ENCODE measurements at regions not wholly inside any gene's neighbourhood (a gene's known extent, or its start where the extent isn't known, plus 50 kb on each side); places are given as distances from the start of the nearest gene placed in this dataset.
"Not testable (repeated sequence)": the region's sequence is repeated elsewhere in the genome, so short reads cannot be mapped to it uniquely, and the experiment has no call there.

DNA sequence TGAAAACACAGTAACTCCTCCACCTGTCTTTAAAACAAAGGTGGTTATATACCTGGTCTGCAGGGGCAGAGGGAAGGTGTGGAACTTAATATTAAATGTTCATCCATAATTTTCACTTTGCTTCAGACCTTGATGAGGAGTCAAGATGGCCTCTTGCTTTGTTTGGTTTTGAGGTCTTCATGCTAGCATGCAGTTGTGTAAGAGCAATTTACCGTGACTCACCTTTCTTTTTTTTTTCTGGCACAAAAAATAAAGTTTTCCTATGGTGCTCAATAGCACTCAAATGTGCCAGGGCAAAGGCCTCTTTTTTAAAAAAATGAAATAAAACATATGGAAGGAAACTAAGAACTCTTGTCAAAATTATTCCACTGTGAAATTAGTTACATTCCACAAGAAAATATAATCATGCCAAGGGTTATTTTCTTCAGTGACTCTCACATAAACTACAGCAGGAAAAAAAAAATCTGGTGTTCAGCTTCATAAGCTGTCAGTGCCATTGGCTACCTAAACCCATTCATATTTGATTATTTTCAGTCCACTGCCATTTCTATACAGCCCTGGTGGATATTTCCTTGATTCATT is 128.2 kb downstream of the SLC7A11 start:
- no peak for DNase-seq

DNA sequence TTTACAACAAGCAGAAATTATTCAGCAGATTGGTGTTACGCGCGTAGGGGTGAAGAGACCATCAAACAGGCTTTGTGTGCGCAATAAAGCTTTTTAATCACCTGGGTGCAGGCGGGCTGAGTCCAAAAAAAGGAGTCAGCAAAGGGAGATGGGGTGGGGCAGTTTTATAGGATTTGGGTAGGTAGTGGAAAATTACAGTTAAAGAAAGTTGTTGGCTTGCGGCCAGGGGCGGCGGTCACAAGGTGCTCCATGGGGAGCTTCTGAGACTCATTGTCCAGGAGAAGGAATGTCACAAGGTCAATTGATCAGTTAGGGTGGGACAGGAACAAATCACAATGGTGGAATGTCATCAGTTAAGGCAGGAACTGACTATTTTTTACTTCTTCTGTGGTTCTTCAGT is 129.3 kb downstream of the SLC7A11 start:
- DNase-seq = not testable (repeated sequence)

DNA sequence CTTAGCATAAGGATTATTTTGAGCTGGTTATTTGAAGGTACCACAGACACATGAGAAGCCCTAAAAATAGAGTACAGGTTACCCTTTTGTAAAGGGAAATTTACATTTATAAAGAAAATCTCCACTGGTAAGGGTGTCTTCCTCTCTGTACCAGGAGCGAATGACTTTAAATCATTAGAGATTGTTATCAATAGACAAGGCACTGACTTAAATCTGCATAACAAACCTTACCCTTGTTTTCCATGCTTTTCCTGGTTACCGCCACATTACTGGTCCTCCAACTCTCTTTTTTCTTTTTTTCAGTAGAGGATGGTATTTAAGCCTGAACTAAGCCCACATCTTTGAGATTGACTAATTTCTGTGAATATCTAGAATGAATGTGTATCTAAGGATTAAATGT is 129.8 kb downstream of the SLC7A11 start:
- DNase-seq = no peak

DNA sequence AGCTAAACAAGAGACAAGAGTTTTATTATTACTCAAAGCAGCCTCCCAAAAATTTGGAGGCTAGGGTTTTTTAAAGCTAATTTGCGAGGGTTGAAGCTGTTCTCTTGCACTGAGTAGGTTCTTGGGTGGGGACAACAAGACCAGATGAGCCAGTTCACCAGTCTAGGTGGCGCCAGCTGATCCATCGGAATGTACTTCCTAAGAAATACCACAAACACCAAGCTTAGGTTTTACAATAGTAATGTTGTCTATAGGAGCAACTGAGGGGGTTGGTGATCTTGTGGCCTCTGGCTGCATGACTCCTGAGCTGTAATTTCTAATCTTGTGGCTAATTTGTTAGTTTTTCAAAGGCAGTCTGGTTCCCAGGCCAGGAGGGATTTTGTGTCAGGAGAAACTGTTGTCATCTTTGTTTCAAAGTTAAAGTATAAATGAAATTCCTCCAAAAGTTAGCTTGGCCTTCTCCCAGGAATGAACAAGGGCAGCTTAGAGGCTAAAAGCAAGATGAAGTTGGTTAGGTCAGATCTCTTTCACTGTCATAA is 130.6 kb downstream of the SLC7A11 start:
- no peak for DNase-seq

DNA sequence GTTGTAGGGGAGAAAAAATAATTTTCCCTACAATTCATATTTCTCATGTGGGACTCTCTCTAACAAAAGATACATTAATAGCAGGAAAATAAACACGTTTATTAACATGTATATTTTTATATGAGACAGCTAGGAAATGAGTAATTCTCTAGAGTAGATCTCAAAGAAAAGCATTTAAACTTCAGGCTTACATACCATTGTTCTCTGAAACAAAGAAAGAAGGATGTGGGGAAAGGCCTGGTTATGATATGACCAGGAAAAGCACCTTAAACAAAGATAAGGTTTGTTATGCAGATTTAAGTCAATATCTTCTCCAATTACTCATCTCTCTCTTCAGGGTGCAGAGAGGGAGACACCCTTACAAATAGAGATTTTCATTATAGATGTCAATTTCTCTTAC is 131.3 kb downstream of the SLC7A11 start:
- no peak for DNase-seq

DNA sequence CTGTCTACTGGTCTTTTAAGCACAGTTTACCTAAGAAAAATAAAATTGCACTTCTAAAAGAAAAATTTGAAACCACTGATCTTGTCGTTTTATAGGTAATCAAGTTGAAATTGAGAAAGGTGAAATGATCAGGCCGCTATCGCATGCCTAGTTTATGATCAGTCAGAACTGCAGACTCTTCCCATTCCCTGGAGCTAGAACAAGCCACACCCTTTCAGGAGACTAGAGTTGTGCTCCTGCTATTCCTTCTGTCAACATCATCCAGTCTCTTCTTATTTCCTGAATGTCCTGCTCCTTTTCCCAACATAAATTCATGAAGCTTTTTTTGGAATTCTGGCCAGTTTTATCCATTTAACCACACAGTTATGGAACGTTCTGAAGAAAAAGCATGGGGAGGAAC is 135.1 kb downstream of the SLC7A11 start:
- no peak for DNase-seq

DNA sequence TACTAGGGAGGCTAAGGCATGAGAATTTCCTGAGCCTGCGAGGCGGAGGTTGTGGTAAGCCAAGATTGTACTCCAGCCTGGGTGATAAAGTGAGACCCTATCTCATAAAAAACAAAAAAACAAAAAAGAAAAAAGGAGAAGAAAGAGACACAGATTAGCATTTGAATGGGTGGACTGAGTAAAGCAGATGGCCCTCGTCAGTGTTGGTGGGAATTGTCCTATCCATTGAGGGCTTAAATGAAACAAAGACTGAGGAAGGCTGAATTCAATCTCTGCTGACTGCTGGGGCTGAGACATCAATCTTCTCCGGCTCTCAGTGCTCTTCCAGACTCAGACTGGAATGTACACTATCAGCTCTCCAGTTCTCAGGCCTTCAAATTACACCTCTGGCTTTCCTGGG is 136.8 kb downstream of the SLC7A11 start:
- no peak for DNase-seq

DNA sequence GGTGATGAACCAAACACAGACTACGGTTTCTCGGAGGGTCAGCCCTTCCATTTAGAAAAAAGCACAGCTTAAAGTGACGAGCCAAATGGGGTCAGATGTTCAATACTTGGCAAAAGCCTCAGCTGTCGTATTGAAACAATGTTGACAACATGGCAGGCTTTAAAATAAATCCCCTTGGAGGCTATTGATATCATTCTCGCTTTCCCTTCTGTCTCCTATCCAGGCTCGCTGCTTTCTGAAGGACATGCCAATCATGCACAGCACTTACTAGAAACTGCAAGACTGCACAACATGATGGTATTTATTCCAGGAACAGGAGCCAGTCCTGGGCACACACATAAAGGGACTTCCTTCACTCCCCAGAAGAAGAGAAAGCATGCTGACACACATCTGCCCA is 137.9 kb downstream of the SLC7A11 start:
- no peak for DNase-seq

DNA sequence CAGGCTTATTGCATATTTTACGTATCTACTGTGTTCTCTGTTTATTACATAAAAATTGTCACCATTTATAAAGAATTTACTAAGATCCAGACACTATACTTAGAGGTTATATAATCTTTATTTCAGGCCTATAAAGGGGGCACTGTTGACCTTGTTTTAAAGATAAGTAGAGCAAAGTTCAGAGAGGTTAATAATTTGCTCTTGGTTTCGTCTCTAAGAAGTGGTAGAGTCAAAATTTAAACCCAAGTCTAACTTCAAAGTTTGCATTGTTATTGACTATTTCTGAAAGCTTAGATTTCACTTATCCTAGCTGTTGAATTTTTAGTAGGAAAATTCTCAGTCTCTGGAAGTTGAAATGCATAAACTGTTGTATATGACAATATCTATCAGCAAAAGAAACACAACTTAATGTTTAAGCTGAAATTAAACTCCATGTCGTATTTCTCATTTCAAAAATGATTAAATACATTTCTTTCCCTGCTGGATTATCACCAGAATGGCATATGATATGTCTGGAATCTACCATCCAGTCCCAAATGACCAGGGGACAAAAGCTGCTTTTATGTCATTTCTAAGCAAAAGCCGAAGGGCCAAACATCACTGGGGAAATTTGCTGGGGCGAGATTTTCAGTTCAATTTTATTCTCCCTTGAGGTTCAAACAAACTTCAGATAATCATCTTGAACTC is 138.4 kb downstream of the SLC7A11 start:
- no peak for DNase-seq

DNA sequence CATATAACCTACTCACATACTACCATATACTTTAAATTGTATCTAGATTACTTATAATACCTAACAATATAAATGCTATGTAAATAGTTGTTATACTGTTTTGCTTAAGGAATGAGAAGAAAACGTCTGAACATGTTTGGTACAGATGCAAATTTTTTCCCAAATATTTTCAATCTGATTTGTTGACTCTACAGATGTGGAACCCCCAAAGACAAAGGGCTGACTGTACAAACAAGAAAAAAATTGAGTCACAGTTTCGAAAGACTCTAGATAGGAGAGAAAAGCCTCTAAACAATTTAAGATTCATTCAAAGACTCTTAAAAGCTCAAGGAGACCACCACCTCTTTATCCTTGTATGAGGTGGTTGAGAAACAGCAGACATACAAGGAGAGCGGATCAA is 142.8 kb downstream of the SLC7A11 start:
- DNase-seq = no peak

DNA sequence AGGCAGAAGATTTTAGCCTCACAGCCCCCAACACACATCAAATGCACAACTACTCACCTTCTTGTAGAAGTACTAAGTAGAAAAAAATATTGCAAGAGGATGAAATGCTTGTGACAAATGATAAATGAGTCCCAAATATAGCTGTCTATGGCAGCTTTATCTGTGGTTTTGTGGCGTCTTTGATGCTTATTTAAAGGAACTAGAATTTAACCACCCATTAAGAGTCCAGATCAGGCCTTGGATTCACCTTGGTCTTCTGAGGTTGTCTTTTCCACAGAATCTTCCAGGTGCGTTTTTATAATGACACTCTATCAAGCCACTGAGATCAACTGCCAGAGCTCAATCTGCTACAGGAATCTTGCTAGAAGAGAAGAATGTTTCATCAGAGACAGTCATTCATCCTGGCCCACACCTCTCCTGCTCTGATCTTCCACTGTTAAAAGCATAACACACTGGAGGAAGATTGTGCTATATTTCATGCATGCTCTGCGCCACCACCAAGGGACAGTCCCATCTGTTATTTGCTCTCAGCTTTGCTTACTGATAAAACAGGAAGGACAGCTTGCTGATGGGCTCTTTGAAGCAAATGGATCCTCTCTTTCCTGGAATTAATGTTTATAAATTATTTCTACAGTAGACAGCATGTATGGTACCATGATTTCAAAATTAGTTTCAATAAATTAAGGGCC is 144.1 kb downstream of the SLC7A11 start:
- no peak for DNase-seq

DNA sequence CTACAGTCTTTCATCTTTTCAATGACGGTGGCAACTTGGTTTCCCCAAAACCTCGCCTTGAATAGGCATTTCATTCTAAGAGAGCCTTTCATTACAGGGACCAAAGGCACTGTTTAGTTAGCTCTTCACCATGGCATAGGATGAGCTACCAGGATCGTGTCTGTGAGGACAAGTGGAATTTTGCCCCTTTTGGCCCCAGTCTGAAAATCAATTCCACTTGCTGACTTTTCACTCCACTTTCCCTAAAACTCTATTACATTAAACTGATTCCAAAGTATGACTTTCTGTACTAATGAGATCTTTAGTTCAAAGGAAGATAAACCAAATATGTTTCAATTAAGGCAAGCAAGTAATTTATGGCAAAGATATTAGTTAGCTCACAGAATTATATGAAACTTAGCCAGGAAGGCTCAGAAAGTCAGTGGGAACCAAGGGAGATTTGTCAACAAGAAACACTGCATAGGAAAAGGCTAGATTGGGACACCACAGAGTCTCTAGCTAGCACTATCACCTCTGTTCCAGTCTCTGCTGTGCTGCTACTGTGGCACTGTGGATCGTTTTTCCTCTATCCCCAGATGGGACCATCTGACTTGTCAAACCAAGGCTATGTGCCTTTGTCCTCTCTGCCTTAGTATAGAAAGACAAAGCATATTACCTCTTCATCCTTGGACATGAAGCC is 145.6 kb downstream of the SLC7A11 start:
- no peak for DNase-seq

DNA sequence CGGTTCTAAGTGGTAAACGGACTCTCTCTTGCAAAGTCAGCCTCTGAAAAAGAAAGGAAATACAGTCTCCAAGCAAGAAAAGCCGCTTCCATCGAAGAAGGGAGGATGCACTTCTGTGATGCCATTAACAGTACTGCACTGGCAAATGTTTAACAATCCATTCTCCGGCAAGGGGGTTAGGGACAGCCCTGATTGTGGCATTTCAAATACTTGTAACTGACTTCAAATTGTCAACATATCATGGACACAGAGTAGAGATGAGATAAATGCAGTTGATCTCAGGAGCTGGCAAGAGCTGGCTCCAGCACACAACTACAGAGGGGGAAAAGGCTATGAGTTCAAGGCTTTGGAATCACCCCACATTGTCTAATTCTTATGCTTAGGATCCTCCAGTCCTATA is 146.8 kb downstream of the SLC7A11 start:
- DNase-seq = no peak

DNA sequence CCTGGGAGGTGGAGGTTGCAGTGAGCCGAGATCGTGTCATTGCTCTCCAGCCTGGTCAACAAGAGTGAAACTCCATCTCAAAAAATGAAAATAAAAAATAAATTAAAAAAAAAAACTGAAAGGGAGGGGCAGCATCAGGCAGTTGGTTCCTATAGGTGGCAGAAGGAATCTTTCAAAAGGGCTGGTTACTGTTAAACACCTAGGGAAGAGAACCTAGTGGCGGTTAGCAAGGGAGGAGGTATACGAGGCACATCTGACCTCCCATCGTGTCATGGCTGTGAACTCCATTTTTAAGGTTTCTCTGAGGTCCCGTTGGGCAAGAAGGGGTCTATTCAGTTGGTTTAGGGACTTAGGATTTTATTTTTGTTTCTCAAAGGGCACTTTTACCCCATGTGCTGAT is 150.1 kb downstream of the SLC7A11 start:
- no peak for DNase-seq

DNA sequence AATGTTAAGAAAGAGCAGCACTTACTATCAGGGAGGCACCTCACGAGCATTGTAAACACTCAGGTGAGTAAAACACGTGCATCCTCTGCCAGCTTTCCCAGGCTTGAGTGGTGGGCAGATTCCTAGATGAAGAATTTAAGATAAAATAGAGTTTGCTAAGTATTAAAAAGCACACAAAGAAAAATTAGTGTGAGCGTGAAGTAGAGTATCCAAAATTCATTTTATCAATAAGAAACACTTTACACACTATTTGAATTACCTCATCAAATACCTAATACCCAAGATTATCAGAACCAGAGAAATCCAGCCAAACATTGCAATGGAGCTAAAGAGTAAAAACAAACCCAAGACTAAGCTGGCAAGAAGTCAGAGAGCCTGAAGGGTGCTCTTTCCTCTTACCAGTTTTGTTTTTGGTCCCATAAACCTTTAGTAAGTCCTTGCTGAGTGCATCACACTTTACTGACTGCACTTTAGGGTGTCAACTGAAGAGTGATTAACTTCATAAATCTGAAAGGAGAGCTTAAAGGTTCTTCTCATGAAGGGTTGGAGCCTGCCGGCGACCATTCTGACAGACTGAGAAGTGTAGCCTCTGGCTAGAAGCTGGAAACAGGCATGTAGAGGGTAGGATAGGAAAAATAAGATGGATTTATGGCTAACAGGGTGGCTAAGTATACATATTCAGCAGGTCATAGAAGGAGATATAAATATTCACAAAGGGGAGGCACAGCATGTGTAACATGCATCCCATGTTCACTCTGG is 151.1 kb downstream of the SLC7A11 start:
- DNase-seq = no peak

DNA sequence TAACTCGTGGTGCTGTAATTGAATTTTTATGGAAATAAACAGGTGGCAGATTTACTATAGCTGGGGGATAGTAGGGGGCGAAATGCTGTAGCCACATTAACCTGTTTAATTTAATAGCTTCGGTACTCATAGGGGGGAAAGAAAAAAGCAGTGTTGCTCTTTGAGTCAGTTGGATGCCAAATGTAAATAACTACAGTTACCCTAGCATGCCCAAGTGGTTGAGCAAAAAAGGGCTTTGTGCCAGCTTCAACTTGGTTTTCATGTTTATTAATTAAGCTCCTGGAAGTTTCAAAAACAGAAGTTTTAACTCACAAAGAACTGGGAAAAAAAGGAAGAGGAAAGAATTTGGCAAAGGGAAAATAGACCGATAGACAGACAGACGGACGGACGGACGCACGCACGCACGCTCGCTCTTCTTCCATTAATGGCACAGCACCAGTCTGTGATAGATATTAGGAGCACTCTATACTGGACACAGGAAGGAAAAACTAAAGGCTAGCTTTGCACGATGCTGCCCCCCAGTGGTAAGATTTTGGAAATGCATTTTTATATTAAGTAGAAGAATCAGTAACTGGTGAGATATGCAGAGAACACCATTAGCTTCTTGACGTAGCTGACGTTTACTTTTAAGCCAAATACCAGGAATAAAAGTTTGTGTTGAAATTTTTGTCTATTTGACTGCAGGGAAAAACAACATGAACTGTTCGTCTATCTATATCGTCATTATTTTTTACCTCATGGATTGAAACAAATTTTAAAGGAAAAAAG is 151.8 kb downstream of the SLC7A11 start:
- peak in 1 of 2 donors; percentile 1 for DNase-seq

DNA sequence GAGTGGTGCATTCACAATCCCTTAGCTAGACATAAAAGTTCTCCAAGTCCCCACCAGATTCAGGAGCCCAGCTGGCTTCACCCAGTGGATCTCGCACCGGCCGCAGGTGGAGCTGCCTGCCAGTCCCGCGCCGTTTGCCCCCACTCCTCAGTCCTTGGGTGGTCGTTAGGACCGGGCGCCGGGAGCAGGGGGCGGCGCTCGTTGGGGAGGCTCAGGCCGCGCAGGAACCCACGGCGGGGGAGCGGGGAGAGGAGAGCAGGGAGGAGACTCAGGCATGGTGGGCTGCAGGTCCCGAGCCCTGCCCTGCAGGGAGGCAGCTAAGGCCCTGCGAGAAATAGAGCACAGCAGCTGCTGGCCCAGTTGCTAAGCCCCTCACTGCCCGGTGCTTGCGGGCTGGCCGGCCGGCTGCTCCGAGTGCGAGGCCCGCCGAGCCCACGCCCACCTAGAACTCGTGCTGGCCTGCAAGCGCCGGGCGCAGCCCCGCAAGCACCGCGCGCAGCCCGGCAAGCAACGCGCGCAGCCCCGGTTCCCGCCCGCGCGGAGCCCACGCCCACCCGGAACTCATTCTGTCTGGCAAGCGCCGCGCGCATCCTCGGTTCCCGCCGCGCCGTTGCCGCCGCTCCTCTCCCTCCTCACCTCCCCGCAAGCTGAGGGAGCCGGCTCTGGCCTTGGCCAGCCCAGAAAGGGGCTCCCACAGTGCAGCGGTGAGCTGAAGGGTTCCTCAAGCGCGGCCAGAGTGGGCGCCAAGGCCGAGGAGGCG is 153.5 kb downstream of the SLC7A11 start:
- no peak for DNase-seq

DNA sequence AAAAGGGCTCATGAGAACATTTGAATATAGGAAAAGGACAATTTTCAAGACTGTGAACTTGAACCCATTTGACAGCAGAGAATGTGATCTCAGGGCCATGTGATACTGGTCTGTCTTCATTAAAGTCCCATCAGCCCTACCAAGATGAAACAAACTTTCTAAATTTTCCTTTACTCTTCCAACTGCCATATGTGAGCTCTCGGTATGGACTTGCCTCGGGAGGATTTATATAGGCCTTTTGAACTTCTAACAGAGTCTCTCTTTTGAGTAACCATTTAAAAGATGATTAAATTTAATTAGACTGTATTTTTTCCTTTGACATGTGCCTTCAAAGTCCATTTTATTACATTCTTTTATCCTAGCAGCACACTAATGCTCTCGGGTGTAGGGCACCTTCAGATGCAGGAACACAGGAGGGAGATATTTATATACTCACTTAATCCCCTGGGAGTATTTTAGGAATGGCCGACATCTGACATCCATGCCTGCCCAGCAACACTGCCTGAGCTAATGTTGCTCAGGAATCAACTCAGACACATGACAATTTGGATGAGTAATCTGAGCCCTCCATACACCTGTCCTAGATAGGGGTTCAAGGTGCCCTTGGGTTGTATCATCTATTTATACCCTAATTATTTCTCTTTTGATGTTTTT is 155.0 kb downstream of the SLC7A11 start:
- DNase-seq = no peak

DNA sequence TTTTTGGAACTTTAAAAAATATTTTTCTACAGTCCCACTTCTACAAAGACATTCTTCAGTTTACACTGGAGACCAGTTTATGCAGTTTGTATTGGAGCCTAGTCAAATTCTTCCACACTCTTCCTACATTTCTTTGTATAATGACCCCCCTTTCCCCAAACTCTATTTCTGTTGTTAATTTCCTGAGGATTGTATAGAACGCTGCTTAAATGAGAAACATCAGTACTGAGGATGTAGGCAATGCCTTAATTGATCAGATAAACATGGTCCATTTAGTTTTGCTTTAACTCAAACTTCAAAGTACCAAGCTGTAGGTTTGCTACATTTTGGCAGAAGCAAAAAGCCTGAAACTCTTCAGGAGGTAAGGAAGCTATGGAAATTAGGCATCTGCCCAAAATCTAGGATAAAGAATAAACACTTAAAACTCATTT is 155.5 kb downstream of the SLC7A11 start:
- no peak for DNase-seq

DNA sequence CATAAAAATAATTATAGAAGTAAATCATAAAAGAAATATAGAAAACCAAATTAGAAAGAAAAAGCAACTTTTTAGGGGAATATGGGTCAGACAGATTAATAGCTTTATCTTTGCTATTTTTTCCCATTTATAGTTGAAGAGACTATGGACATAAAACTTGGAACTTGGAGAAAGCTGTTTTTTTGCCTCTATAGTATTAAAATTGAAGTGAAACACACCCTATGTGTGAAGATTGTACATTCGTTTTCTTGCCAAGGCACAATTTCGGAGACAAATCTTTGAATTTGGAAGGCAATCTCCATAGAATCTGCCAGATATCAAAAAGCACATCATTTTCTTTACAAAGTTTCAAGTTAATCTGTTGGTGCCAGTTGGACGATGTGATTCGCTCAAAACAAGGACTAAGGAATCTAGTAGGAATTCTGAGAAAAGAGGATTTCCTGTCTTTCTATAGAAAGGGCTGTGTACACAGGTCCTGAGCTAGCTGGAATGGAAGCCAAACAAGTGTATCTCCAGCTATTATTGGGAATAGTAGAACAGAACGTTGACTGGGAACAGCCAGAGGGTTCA is 156.3 kb downstream of the SLC7A11 start:
- DNase-seq = no peak
